ENCODE measurements at regions not wholly inside any gene's neighbourhood (a gene's known extent, or its start where the extent isn't known, plus 50 kb on each side); places are given as distances from the start of the nearest gene placed in this dataset.

DNA sequence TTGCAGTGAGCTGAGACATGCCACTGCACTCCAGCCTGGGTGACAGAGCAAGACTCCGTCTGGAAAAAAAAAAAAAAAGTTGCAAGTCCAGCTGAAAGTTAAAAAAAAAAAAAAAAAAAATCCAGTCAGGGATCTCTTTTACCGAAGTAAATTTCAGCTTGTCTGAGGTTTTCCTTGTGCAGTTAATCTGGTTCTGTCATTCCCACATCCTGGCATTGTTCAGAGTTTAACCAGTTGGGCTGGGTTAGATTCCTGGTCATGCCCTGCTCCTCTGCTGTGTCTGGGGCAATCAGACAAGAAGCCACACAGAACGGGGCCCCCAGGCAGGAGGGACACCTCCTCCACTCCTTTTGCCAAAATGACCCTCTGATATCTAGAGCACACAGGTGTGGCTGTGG, 84.1 kb upstream of the KLHL25 start:
- no TSS peak for BruUV-seq (replicated peaks)
- DNase-seq (ENCODE audit: unreplicated experiment) = no peak
- ChIA-PET CTCF (interaction anchor here (0.5 to 0.8 kb wide), 3 partner anchors 14 to 340 kb away, joined by 3 to 4 read pairs (median 4); no protein-coding TSS in a partner anchor), POLR2A (interaction anchor here (1.2 kb wide), 1 partner anchor 122 kb away, joined by 3 read pairs; no protein-coding TSS in a partner anchor)
- H3K4me3 Mint-ChIP-seq (ENCODE audit: unreplicated experiment) = no peak overlapping the region
- TF ChIP-seq, protein P1, sequence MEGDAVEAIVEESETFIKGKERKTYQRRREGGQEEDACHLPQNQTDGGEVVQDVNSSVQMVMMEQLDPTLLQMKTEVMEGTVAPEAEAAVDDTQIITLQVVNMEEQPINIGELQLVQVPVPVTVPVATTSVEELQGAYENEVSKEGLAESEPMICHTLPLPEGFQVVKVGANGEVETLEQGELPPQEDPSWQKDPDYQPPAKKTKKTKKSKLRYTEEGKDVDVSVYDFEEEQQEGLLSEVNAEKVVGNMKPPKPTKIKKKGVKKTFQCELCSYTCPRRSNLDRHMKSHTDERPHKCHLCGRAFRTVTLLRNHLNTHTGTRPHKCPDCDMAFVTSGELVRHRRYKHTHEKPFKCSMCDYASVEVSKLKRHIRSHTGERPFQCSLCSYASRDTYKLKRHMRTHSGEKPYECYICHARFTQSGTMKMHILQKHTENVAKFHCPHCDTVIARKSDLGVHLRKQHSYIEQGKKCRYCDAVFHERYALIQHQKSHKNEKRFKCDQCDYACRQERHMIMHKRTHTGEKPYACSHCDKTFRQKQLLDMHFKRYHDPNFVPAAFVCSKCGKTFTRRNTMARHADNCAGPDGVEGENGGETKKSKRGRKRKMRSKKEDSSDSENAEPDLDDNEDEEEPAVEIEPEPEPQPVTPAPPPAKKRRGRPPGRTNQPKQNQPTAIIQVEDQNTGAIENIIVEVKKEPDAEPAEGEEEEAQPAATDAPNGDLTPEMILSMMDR (IDR thresholded peaks at IDR 0.05; ENCODE audit: unreplicated experiment) = no peak
- no peaks in the 10 kb centered on the region for H3K4me1 Mint-ChIP-seq (ENCODE audit: insufficient read depth, unreplicated experiment)
- no peak overlapping the region for H3K27ac Mint-ChIP-seq (ENCODE audit: low read depth, unreplicated experiment)
- H3K9me3 Mint-ChIP-seq (ENCODE audit: unreplicated experiment) = no peaks in the 10 kb centered on the region
- H3K36me3 Mint-ChIP-seq (ENCODE audit: insufficient read depth, unreplicated experiment) = no peaks in the 10 kb centered on the region
- intact Hi-C loops (cut with micrococcal nuclease) = no loop called here
- peaks cover 31% of the 10 kb centered on the region for H3K27me3 Mint-ChIP-seq (ENCODE audit: insufficient read depth, unreplicated experiment)

DNA sequence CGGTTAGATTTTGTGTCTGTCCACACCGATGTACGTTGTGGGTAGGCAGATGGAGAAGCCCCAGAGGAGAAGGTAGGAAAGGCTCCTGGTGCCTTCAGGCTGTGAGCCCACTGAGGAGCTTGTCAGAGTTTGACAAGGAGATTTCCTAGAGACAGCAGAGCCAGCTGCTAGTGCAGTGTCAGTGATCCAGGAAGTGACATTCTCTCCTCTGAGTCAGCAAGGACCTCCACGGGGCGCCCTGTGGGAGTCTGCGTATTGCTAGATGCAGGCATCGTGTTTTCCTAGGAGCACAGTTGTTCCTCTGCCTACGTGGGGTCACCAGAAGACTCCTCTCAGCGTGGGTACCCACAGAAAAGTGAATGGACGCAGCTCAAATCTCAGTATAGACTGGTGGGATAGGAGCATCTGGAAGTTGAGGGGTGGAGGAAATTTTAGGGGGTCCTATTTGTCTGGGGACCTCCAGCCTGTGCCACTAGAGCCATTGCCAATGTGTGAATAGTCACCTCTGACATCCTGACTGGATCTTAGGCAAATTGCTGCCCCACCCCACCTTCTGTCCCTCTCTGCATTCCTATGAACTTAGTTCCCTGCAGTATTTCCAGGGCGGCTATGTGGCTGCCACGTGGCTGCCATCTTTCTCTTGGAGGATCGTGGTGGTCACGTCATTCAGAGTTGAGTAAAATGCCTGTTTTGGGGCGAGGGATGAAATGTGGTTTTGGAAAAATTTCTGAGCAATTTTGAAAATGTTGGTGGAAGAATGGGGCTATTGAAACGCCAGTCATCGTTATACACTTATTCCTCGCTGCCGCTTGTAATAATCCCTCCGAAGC, 84.8 kb upstream of the KLHL25 start:
- intact Hi-C loops (cut with micrococcal nuclease) = no loop called here
- Mint-ChIP-seq H3K4me3 (ENCODE audit: unreplicated experiment) (no peak overlapping the region), H3K36me3 (ENCODE audit: insufficient read depth, unreplicated experiment) (no peaks in the 10 kb centered on the region), H3K4me1 (ENCODE audit: insufficient read depth, unreplicated experiment) (no peaks in the 10 kb centered on the region), H3K27me3 (ENCODE audit: insufficient read depth, unreplicated experiment) (peaks cover 34% of the 10 kb centered on the region), H3K9me3 (ENCODE audit: unreplicated experiment) (no peaks in the 10 kb centered on the region), H3K27ac (ENCODE audit: low read depth, unreplicated experiment) (no peak overlapping the region)
- TF ChIP-seq, protein P1 (IDR thresholded peaks at IDR 0.05; ENCODE audit: unreplicated experiment) = no peak
- DNase-seq (ENCODE audit: unreplicated experiment) = no peak
- POLR2A ChIA-PET = interaction anchor here (1.2 kb wide), 1 partner anchor 122 kb away, joined by 3 read pairs; no protein-coding TSS in a partner anchor
- CTCF ChIA-PET = interaction anchor here (0.5 to 0.8 kb wide), 3 partner anchors 13 to 339 kb away, joined by 3 to 4 read pairs (median 4); no protein-coding TSS in a partner anchor
- BruUV-seq (replicated peaks) = no TSS peak

DNA sequence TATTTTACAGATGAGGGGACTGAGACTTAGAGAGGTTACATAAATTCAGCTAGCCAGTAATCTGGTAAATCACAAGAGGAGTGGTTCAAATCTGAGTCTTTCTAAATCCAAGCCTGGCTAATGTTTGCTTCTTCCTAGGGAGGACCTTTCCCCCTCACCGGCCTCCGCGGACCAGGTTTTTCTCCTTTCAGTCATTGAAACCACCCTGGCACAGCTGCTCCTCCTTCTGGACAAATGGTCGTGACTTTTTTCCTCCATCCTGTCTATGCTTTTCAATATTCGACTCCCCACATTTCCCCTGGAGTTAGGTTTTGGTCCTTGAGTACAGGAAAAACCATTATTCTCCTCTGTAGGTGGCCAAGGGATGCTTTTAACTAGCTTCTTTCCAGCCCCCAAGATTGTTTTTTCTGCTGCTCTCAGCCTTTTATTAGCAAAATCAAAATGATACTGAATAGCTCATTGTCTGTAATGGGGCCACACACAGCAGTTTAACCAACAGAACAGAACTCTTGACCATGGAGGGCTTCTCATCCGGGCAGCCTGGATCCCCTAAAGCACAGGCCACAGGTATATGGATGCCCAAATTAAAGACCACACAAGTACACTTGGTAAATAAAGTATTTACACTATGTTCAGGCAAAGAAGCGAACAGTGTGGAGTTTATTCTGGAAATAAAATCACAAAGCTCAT, 85.9 kb upstream of the KLHL25 start:
- Mint-ChIP-seq H3K27ac (ENCODE audit: low read depth, unreplicated experiment) (no peak overlapping the region), H3K9me3 (ENCODE audit: unreplicated experiment) (no peaks in the 10 kb centered on the region)
- CTCF ChIA-PET = interaction anchor here (0.6 kb wide), 3 partner anchors 28 to 1137 kb away, joined by 3 read pairs; no protein-coding TSS in a partner anchor

More for the DNA sequence above, 85.9 kb upstream of the KLHL25 start:
- Mint-ChIP-seq H3K4me1 (ENCODE audit: insufficient read depth, unreplicated experiment) (no peaks in the 10 kb centered on the region), H3K4me3 (ENCODE audit: unreplicated experiment) (no peak overlapping the region), H3K36me3 (ENCODE audit: insufficient read depth, unreplicated experiment) (no peaks in the 10 kb centered on the region), H3K27me3 (ENCODE audit: insufficient read depth, unreplicated experiment) (peaks cover 37% of the 10 kb centered on the region)
- intact Hi-C loops (cut with micrococcal nuclease) = no loop called here
- TF ChIP-seq, protein P1 (IDR thresholded peaks at IDR 0.05; ENCODE audit: unreplicated experiment) = no peak
- POLR2A ChIA-PET = interaction anchor here (0.7 kb wide), 1 partner anchor 14 kb away, joined by 3 read pairs; no protein-coding TSS in a partner anchor
- no peak for DNase-seq (ENCODE audit: unreplicated experiment)
- BruUV-seq (replicated peaks) = no TSS peak

Measured in MCF 10A (cell line).